ENCODE measurements at regions not wholly inside any gene's neighbourhood (a gene's known extent, or its start where the extent isn't known, plus 50 kb on each side); places are given as distances from the start of the nearest gene placed in this dataset.
"Not testable (repeated sequence)": the region's sequence is repeated elsewhere in the genome, so short reads cannot be mapped to it uniquely, and the experiment has no call there.

DNA sequence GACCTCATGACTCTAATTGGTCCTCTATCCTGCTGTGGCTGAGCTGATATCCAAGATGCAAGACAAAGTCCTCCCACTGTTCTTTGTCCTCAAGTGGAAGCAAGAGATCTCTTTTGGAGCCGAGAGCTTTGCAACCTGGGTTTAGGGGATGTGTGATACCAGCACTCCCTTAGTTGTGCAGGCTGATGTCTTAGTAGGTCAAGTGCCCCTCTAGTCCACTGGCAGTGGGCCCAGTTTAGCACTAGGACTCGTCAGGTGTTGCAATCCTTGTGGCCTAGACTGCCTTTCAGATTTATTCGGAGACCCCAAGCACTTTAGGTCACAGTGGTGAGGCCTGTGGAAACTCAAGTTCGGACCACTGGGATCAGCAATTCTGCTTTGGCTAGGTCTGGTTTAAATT lies 64.0 kb downstream of the GPRASP3 start:
- DNase-seq (ENCODE audit: low spot score) = no peak

DNA sequence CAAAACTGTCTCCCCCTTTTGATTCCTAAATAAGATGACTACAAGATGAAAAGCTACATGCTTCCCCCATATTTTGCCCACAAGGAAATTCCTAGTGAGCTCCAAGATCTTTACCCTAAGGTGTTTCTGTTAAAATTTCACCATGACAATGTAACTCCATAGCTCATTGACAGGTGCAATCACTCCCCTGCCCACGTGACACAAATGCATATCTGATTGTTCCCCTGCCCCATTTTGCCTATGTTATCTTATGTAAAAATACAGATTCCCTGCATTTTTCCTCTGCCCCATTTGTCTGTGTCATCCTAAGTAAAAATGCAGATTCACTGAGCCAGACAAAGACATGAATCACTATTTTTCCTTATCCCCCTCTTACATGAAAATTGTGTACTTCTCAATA lies 66.7 kb downstream of the GPRASP3 start:
- no peak for DNase-seq (ENCODE audit: low spot score)

DNA sequence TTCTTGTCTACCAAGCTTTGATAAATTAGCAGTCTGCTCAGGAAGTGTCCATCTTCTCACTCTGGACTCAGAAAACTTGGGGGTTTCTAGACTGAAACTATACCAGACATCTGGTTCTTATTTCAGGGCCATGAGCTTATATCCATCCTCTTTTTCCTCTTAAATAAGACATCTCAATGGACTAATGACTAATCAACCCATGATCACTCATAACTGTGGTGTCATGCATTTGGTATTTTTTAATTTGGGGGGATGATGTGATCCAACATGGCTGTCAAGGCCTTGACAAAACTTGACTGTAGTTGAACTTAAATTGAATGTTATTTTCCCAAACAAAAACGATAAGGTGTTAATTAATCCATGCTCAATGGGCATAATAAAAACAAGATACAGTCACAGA lies 87.8 kb downstream of the GPRASP3 start:
- DNase-seq (ENCODE audit: low spot score) = no peak

DNA sequence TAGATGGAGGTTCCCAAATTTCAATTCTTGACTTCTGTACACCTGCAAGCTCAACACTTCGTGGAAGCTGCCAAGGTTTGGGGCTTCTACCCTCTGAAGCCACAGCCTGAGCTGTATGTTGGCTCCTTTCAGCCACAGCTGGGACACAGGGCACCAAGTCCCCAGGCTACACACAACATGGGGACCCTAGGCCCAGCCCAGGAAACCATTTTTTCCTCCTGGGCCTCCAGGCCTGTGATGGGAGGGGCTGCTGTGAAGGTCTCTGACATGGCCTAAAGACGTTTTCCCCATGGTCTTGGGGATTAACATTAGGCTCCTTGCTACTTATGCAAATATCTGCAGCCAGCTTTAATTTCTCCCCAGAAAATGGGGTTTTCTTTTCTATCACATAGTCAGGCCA lies 97.7 kb downstream of the GPRASP3 start:
- DNase-seq (ENCODE audit: low spot score) = not testable (repeated sequence)

DNA sequence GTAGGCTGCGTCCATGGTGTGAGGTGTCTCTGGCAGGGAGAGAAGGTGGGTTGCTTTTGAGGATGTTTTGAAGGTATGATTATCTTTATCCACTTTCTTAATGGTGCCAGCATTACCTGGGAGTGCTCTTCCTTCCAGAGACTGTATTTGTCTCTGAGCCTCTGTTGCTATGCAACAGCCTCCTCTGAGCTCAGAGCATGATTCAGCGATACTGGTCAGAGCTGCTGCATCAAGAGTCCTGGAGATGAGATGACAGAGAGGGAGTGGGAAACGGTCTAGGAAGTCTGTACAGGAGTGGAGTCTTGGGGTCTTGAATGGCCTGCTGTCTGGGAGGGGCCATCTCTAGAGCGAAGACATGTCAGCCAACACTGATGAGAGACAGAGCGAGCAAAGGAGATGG lies 104.4 kb upstream of the RAB40AL start:
- peak; percentile 19 for DNase-seq (ENCODE audit: low spot score)

DNA sequence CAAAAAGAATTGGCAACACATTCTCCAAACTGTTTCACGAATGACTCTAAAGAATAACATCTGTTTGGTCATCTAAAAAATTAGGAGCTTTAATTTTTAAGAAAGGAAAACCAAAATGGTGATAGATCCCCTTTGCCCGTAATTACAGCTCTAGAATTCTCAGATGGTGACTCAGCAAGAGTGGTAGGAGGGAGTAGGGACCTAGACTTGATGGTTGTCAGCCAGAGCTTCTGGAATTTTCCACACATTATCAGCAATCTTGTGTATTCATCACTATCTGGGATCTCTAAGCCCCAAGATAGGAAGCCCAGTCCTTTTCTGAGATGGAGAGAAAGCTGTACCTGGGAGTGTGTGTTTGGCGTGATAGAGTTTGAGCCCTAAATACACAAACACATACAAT lies 103.9 kb upstream of the RAB40AL start:
- no peak for DNase-seq (ENCODE audit: low spot score)

DNA sequence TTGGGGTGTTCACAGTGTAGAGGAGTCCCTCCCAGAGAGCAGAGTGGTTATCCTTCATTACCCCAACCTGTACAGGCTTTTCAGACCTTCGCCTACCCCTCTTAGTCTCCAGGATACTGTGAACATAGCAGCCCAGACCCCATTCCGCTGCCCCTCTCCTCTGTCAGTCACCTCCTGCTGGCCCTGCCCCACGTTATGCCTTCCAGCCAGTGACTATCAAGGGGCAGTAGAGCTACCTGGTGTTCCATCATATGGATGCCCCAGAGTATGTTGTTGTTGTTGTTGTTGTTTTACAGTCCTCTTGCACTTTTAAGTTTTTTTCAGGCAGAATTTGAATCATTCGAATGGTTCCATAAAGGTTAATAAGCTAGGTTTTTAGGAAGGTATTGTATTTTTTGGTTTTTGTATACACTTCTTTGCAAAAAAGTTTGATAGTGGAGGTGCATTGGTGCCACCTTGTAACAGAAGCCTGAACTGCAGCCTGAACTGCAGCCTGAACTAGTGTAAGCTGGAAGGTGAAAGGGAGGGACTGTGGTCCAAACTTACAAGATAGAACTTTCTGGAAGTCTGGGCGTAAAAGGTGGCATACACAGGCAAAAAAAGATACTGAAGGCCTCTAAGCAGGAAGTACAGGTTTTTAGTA lies 101.4 kb upstream of the RAB40AL start:
- no peak for DNase-seq (ENCODE audit: low spot score)

DNA sequence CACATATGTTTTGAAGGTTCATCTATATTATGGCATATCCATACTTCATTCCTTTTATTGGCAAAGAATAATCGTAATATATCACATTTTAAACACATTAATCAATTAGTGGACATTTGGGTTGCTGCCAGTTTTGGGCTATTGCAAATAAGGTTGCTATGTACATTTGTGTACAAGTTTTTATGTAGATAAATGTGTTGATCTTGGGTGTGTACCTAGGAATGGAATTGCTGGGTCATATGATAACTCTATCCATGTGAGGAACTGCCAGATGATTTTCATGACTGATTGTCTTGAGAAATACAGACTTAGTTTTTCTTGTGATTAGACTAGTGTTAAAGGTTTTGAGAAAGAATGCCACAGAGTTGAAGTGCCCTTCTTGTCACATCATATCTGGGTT lies 99.2 kb upstream of the RAB40AL start:
- DNase-seq (ENCODE audit: low spot score) = no peak

DNA sequence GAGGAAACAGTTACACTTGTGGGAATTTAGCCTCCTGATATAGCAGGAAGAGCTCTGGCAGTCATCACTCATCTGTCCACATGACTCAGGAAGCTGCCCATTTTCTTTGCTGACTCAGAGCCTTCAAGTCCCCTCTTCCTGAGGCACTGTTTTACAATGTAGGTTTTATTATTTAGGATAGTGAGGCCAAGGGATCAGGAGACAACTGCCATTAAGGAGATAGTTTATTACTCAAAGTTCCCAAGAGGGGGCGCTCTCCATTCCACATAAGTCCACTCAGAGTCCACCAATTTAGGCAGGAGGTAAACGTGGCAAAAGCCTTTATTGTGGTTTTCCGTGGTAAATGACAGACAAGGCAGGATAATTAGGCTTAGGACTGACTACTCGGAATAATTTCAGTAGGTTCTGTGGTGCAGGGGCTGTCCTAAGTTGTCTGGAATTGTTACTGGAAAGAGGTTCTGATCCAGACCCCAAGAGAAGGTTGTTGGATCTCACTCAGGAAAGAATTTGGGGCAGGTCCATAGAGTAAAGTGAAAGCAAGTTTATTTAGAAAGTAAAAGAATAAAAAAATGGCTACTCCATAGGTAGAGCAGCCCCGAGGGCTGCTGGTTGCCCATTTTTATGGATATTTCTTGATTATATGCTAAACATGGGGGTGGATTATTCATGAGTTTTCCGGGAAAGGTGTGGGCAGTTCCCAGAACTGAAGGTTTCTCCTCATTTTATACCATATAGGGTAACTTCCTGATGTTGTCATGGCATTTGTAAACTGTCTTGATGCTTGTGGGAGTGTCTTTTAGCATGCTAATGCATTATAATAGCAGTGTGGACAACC lies 96.0 kb upstream of the RAB40AL start:
- no peak for DNase-seq (ENCODE audit: low spot score)

DNA sequence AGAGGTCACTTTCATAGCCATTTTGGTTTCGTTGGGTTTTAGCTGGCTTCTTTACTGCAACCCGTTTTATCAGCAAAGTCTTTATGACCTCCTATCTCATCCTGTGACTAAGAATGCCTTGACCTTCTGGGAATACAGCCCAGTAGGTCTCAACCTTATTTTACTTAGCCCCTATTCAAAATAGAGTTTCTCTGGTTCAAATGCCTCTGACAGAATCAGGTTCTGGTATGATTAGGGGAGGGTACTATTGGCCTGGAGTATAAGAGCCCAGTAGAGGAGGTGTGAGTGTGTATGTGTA lies 95.4 kb upstream of the RAB40AL start:
- DNase-seq (ENCODE audit: low spot score) = no peak

DNA sequence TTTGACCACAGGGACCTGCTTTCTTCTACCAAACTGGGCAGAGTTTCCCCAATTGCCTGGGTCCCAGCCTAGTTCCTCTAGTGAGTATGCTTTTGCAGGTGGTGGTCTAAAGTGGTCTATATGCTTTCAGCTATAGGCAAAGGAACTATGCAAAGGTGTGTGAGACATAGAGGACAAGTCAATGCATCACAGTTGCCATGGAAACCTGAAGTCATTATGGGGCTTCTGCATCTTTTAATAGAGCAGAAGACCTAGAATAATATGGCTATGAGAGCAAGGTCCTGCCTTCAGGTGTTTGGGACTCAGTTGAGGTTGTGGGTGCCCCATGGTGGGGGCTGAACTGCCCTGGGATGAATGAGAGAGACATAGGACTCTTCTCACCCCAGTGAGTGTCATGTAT lies 92.1 kb upstream of the RAB40AL start:
- DNase-seq (ENCODE audit: low spot score) = no peak

DNA sequence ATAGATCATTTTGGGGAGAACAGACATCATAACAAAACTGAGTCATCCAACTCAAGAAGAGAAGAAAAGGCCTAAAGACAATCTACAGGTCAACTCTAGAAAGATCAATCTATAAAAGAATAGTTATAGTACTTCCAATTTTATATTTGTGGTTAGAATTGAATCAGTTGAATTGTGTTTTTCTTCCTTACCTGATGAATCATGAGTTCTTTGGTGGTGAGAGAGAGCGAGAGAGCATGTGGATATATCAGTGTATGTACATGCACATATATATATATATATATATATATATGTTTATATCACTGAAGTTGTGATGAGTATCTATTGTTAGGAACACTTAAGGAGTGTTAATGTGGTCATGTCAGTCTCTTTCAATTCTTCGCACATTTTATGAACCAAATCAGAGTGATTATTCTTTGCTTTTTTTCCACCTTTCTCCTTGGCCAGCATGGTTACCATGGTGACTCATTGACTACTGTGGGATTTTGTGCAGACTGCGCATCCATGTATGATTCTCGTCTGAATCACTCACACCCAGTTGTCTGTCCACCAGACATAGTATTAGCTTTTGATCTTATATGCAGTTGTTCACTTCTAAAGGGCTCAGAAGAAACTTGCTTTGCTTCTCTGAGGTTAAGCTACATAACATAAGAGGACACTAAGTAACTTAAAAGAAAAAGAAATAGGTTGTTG lies 90.4 kb upstream of the RAB40AL start:
- DNase-seq (ENCODE audit: low spot score) = no peak

DNA sequence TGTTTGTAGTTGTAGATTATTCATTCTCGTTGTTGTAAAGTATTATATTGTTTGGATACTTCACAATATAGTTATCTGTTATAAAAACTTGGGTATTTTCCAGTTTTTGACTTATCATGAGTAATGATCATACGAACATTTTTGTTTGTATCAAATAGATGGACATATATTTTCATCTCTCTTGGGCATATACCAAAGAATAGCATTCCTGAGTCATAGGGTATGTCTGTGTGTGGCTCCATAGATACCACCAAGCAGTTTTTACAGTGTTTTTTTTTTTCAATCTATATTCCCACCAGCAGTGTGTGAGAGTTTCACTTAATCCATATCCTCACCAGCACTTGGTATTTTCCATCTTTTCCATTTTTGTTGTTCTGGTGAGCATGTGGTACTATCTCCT lies 89.7 kb upstream of the RAB40AL start:
- no peak for DNase-seq (ENCODE audit: low spot score)

DNA sequence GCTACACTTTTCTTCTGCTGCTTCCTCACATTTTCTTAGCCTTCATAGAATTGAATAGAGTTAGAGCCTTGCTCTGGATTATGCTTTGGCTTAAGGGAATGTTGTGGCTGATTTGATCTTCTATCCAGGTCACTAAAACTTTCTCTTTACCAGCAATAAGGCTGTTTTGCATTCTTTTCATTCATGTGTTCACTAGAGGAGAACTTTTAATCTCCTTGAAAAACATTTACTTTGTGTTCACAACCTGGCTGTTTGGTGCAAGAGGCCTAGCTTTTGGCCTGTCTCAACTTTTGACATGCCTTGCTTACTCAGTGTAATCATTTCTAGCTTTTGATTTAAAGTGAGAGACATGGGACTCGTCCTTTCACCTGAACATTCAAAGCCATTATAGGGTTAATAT lies 87.7 kb upstream of the RAB40AL start:
- no peak for DNase-seq (ENCODE audit: low spot score)

DNA sequence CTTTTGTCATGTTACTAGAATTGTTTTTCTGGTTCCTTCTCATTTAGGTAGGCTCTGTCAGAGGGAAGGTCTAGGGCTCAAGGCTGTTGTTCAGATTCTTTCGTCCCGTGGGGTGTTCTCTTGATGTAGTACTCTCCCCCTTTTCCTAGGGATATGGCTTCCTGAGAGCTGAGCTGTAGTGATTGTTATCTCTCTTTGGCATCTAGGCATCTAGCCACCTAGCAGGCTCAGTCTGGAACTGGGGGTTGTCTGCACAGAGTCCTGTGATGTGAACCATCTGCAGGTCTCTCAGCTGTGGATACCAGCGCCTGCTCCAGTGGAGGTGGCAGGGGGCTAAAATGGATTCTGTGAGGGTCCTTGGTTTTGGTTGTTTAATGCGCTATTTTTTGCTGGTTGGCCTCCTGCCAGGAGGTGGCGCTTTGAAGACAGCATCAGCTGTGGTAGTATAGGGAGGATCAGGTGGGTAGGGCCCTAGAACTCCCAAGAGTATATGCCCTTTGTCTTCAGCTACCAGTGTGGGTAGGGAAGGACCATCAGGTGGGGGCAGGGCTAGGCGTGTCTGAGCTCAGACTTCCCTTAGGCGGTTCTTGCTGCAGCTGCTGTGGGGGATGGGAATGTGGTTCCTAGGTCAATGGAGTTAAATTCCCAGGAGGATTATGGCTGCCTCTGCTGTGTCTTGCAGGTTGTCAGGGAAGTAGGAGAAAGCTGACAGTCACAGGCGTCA lies 78.1 kb upstream of the RAB40AL start:
- DNase-seq (ENCODE audit: low spot score) = not testable (repeated sequence)

DNA sequence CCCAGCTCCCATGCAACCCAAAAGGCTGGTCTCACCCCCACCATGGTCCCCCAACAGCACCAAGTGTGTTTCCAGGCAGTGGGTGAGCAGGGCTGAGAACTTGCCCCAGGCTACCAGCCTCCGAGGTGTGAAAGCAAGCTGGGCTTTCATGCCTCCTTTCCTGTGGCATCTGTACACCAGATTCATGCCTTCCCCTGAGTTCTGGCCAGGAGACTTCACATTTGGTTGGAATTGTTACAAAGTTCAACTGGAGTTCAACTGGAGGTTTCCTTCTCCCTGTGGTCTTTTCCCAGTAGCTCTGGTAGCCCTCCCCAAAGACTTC lies 77.6 kb upstream of the RAB40AL start:
- DNase-seq (ENCODE audit: low spot score) = no peak

DNA sequence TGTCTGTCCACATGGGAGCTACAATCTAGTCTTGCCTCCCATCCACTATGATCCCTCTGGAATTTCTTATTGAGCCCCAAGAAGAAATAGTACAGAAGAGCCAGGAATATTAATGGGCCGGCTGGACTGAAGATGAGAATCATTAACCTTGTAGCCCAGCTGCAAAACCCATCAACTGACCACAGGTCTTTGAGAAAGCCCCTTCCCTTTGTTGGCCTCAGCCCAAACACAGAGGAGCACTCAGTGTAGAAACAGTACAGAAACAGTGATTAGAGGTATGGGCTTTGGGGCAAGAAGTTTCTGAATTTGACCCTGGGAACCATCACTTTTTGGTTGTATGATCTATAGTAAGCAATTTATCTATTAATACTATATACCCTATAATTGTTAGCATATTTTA lies 76.8 kb upstream of the RAB40AL start:
- DNase-seq (ENCODE audit: low spot score) = no peak

DNA sequence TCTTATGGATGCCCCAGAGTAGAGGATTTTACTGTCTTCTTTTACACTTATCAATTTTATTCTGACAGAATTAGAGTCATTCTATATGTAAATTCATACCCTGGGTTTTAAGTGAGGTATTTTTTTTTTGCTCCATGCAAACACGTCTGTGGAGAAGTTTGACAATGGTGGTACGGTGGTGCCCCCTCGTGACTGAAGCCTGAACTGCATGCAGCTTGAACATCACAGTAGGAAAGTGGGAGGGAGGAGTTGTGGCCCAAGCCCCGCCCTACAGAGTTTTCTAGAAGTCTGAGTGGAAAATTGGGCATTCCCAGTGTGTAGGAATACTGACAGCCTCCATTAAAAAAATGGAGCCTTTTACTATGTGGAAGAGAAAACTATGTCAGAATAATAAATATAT lies 73.3 kb upstream of the RAB40AL start:
- DNase-seq (ENCODE audit: low spot score) = peak; percentile 82

DNA sequence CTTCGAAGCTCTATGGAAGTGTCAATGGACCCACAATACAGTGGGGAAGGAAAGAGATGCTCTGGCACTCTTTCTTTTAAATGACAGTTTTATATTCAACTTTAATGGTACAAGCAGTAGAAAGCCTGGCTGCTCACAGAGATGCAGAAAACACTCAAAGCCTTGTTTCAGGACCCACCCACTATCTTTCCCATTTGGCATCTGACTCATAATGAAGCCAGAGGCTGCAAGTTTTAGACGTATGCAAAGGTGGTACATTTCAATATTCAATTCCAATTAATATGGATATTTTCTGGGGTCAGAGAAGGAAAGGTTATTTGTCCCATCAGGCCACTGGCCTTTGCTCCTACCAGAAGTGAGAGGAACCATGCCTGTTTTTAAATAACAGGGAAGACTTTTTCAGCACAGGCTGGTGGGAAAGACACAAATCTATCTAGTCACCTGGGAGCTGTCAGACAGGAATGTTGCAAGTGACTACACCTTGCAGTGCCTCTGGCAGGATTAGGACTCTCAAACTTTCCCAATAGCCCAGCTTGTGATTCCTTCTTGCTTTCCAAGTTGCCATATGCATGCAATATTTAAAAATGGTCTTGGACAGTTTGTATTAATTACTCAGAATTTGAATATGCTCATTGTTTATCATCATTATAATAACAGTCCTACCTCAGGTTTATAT lies 70.0 kb upstream of the RAB40AL start:
- no peak for DNase-seq (ENCODE audit: low spot score)

DNA sequence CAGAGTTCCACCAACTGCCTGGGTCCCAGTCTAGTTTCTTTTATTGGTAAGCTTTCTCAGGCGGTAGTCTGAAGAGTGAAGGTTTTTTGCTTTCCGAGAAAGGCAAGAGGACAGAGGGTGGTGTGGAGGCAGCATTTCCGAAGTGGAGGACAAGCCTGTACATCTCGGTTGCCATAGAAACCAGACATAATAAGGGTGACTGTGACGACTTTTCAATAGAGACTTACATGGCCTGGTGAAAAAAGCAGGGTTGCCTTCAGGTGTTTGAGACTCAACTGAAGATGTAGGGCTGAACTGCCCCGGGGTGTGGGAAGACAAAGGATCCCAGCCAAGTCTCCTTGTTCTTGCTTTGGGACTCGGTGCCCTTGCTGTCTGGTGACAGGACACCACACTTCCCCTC lies 53.6 kb upstream of the RAB40AL start:
- no peak for DNase-seq (ENCODE audit: low spot score)
